Karpas-422 (cell line): ENCODE measurements at regions not wholly inside any gene's neighbourhood (a gene's known extent, or its start where the extent isn't known, plus 50 kb on each side); places are given as distances from the start of the nearest gene placed in this dataset. TPM values are rescaled to one million over a fixed set of nuclear protein-coding genes. Genes with fewer than 3 reads are reported as not detected.

Source experiments
- small RNA-seq: library from RNA; depleted of rRNA; stranded (forward); fragments of <200 nt; gene quantifications from one replicate; pipeline ENCODE3, GENCODE V24; 2014

Small RNA genes in the stretch of these regions (small RNA-seq; reads per million reads assigned to genes)
- gene AL133270.1 (not detected), gene RNU6-1060P (not detected), gene SPTLC1P2 (not detected)
